GM18520 (cell line): ENCODE measurements at regions not wholly inside any gene's neighbourhood (a gene's known extent, or its start where the extent isn't known, plus 50 kb on each side); places are given as distances from the start of the nearest gene placed in this dataset.

Source experiments
- ATAC-seq: cut with Tn5 transposase; IDR thresholded peaks from one replicate; pipeline ENCODE4 v1.9.1; 2021; ENCODE audit not compliant: unreplicated experiment

GRCh38 chr19:30293051-30293785 is 79.0 kb upstream of the ZNF536 start:
- ATAC-seq: no peak

- no peak for ATAC-seq
Observed at GRCh38 chr19:30297969-30298368, 74.2 kb upstream of the ZNF536 start.

- no peak for ATAC-seq
Observed at GRCh38 chr19:30303131-30303654, 69.0 kb upstream of the ZNF536 start.

- no peak for ATAC-seq
Observed at GRCh38 chr19:30304540-30304939, 67.6 kb upstream of the ZNF536 start.

GRCh38 chr19:30305346-30306060 is 66.7 kb upstream of the ZNF536 start:
- no peak for ATAC-seq

GRCh38 chr19:30307191-30307974 is 64.8 kb upstream of the ZNF536 start:
- ATAC-seq: no peak

GRCh38 chr19:30309176-30309575 is 63.0 kb upstream of the ZNF536 start:
- no peak for ATAC-seq

GRCh38 chr19:30309905-30310601 is 62.1 kb upstream of the ZNF536 start:
- ATAC-seq: no peak

- no peak for ATAC-seq
Observed at GRCh38 chr19:30310602-30311263, 61.5 kb upstream of the ZNF536 start.

GRCh38 chr19:30311911-30312310 is 60.3 kb upstream of the ZNF536 start:
- ATAC-seq: no peak

- ATAC-seq: no peak
Observed at GRCh38 chr19:30312582-30313352, 59.4 kb upstream of the ZNF536 start.

GRCh38 chr19:30313353-30313750 is 58.8 kb upstream of the ZNF536 start:
- ATAC-seq: no peak

- ATAC-seq: no peak
Observed at GRCh38 chr19:30314056-30314804, 58.0 kb upstream of the ZNF536 start.

GRCh38 chr19:30314805-30315155 is 57.4 kb upstream of the ZNF536 start:
- no peak for ATAC-seq

GRCh38 chr19:30315159-30315558 is 57.0 kb upstream of the ZNF536 start:
- ATAC-seq: no peak

GRCh38 chr19:30316000-30316491 is 56.1 kb upstream of the ZNF536 start:
- ATAC-seq: no peak

GRCh38 chr19:30316560-30317106 is 55.6 kb upstream of the ZNF536 start:
- ATAC-seq: no peak

GRCh38 chr19:30317403-30317802 is 54.8 kb upstream of the ZNF536 start:
- ATAC-seq: no peak

GRCh38 chr19:30318261-30318660 is 53.9 kb upstream of the ZNF536 start:
- ATAC-seq: no peak
